ENCODE measurements at regions not wholly inside any gene's neighbourhood (a gene's known extent, or its start where the extent isn't known, plus 50 kb on each side); places are given as distances from the start of the nearest gene placed in this dataset.

GRCh38 chrX:97666890-97667289 lies 783.2 kb downstream of the RPA4 start:
- no peak for DNase-seq (ENCODE audit: low read depth)

GRCh38 chrX:97668126-97668525 lies 784.4 kb downstream of the RPA4 start:
- no peak for DNase-seq (ENCODE audit: low read depth)

- DNase-seq (ENCODE audit: low read depth) = no peak
Observed at GRCh38 chrX:97672138-97672537, 788.4 kb downstream of the RPA4 start.

GRCh38 chrX:97672608-97673007 lies 788.9 kb downstream of the RPA4 start:
- DNase-seq (ENCODE audit: low read depth) = no peak

DNA sequence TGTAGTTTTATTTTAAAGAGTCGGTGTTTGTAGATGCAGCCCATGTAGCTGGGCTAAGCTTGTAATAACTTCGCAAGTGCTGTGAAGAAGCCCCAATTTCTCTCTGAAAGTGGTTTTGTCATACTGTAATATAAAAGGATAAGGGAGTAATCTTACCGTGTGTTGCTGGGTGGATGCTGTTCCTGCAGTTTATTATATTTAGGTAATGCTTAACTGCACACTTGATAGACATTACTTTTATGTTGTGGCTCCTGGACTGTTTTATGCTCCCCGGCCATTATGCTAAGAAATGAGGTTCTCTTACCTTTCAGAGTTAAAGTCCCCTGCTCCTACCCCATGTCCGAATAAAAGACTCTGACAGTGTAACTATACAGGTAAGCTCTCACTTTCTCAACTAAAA lies 789.4 kb downstream of the RPA4 start:
- no peak for DNase-seq (ENCODE audit: low read depth)

DNA sequence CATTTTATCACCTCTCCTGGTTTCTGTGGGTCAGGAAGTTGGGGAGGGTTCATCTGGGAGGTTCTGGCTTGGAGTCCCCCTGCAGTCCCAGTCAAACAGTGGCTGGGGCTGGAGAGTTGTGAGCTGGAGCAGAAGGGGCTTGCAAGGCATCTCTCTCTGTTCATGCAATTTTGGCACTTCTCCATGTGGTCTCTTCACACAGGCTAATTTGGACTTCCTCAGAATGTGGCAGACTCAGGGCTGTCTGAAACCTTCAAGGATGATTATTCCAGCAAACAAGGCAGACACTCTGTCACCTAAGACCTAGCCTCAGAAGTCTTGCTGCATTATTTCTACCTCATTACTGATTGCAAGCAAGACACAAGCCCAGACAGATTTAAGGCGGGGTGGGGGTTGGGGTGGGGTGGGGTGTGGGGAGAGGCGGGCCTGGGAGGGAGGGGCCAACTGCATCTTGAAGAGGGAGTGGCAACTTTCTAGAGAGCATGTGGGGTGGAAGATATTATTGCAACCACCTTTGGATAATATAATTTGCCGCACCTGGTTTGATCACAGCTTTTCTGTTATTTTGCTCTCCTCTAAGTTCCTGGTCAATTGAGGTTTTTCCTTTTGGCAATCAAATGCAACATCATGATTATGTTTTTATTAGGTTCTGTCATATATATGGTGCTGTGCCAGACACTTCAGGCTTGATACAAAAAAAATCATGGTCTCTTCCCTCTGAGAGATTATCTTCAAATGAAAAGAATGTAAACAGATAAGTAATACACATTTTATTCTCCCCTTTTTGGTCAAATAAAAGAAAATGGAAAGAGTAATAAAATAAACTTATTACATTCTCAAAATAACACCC lies 799.5 kb downstream of the RPA4 start:
- no peak for DNase-seq (ENCODE audit: low read depth)

DNA sequence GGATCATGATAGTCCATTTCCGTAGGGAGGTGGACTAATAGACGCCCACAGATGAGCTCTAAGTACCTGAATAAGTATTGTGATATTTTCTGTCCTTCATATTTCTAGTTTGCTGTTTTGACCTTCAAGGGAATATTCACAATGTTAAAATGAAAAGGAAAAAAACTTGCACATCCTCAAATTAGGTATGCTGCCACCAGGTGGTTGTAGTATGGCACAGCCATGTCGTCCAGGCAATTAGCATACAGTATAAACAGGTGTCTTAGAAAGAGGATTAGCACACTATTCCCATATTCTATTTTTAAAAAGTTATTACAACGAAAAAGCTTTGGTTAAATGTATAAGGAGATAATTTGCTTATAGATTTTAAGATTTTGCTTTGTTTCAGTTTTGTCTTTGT lies 802.0 kb downstream of the RPA4 start:
- no peak for DNase-seq (ENCODE audit: low read depth)

DNA sequence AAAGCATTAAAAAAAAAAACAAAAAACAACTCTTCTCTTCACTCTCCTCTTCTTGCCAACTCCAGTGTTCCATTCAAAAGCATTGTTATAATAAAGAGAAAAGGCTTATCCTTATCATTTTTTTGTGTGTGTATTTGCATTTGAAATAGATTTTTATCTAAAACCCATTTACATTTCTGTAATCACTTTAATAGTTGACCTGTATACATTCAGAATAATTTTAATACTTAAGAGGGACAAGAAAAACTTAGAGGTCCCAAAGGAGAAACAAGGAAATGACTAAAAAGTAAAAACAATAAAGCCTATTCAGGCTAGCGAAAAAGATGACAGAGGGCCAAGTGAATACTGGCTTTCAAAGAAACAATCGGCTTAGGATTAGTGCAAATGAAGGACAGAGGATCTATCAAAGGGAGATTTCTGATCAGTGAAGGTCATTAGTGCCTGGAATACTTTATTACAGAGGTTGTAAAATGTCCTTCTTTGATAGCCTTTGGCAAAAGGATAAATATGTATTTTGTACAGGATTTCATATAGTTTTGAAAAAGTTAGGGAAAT lies 808.3 kb downstream of the RPA4 start:
- no peak for DNase-seq (ENCODE audit: low read depth)

- no peak for DNase-seq (ENCODE audit: low read depth)
Observed at GRCh38 chrX:97692575-97692974, 808.9 kb downstream of the RPA4 start.

DNA sequence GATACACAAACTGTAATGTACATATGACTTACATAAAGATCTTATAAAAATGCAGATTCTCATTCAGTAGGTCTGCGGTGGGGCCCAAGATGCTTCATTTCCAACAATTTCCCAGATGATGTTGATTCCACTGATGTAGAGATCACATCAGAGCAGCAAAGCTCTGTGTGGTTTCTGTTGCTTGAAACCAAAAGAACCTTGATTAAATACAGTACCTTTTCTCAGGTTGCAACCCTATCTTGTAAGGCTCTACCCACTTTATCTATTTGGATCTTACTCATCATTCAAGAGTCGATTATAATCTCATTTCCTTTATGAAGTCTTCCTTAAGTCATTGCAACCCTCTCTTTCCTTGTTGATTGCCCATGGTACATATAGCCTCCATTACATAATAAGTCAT lies 816.8 kb downstream of the RPA4 start:
- DNase-seq (ENCODE audit: low read depth) = no peak

GRCh38 chrX:97704474-97704873 lies 820.8 kb downstream of the RPA4 start:
- DNase-seq (ENCODE audit: low read depth) = no peak

- DNase-seq (ENCODE audit: low read depth) = no peak
Observed at GRCh38 chrX:97704881-97705280, 821.2 kb downstream of the RPA4 start.

DNA sequence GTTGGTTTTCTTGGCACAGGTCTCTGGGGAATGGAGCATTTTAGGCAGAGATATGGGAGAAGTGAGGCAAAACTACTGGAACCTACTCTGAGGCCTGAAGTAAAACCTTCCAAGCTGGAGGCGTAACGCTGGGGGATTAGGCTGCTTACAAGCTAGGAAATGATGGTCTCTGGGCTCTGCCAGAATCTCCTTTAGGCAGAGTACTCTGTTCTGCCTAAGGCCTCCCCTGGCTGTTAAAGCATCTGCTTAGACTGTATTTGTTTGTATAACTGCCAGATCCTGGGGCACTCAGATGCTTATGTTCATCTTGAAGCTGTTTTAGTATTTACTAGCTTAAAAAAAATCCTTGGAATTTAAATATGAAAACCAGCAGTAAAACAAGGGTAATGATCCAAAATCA lies 822.2 kb downstream of the RPA4 start:
- no peak for DNase-seq (ENCODE audit: low read depth)

DNA sequence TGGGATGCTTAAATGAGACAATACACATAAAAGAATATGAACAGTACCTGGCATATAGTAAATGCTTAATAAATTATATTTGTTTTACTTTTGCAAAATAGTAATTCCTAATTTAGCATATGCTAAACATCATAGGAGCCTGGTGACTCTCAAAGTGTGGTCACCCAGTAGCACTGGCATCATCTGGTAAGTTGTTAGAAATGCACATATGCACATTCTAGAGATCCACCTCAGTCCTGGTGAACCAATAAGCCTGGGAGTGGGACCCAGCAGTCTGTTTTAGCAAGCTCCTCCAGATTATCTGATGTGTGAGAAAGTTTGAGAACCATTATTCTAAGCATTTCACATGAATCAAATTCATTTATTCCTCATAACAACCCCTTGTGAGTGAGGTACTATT lies 830.4 kb downstream of the RPA4 start:
- DNase-seq (ENCODE audit: low read depth) = no peak

GRCh38 chrX:97728215-97728614 lies 844.5 kb downstream of the RPA4 start:
- no peak for DNase-seq (ENCODE audit: low read depth)

GRCh38 chrX:97740044-97740443 lies 856.3 kb downstream of the RPA4 start:
- DNase-seq (ENCODE audit: low read depth) = no peak

GRCh38 chrX:97740886-97741285 lies 857.2 kb downstream of the RPA4 start:
- no peak for DNase-seq (ENCODE audit: low read depth)

- DNase-seq (ENCODE audit: low read depth) = no peak
Observed at GRCh38 chrX:97743014-97743413, 859.3 kb downstream of the RPA4 start.

DNA sequence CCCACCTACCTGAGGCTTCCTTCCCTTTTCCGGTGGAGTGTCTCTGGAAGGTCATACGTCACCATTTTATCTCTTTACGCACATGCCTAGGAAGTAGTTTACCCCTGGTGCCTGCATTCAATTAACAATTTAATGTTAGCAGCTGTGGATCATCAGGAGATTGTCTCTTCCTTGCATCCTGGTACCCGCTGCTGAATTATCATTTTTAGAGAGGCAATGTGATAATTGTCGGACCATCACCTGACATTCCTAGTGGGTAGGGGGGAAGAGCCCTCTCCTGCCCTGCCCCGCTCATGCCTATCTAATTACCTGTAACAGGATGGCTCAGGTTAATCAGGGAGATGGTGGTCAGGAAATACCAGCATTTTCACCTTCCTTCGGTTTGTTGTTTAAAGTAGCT lies 863.6 kb downstream of the RPA4 start:
- DNase-seq (ENCODE audit: low read depth) = no peak

GRCh38 chrX:97751016-97751415 lies 867.3 kb downstream of the RPA4 start:
- no peak for DNase-seq (ENCODE audit: low read depth)

GRCh38 chrX:97751735-97752134 lies 868.0 kb downstream of the RPA4 start:
- DNase-seq (ENCODE audit: low read depth) = no peak

- DNase-seq (ENCODE audit: low read depth) = no peak
Observed at GRCh38 chrX:97756879-97757278, 873.2 kb downstream of the RPA4 start.

- no peak for DNase-seq (ENCODE audit: low read depth)
Observed at GRCh38 chrX:97763391-97763790, 879.7 kb downstream of the RPA4 start.

- no peak for DNase-seq (ENCODE audit: low read depth)
Observed at GRCh38 chrX:97763981-97764380, 880.3 kb downstream of the RPA4 start.
